Astrocyte (in vitro differentiated cells and primary cell): ENCODE measurements at regions not wholly inside any gene's neighbourhood (a gene's known extent, or its start where the extent isn't known, plus 50 kb on each side); places are given as distances from the start of the nearest gene placed in this dataset.

Experiments used
- DNase-seq: peaks from one replicate; pipeline ENCODE4 v3.0.0-alpha.2; 2010; ENCODE audit warnings: low read depth
- FAIRE-seq: peaks from 2 replicates; lab custom pipeline; 2011; peaks lifted over from hg19 to GRCh38; lab: Jason Lieb, UNC
- H2AFZ ChIP-seq: 2 replicates; pipeline ENCODE4 v1.6.0; 2012; ENCODE audit warnings: low read depth, low read length, inconsistent platforms
- H3K27ac ChIP-seq: 2 replicates; pipeline ENCODE4 v1.5.1; 2011; ENCODE audit warnings: low read depth, low read length, inconsistent platforms
- H3K27me3 ChIP-seq: 2 replicates; pipeline ENCODE4 v1.6.0; 2011; ENCODE audit warnings: low read length, inconsistent platforms; ENCODE audit not compliant: insufficient read depth
- H3K36me3 ChIP-seq: 2 replicates; pipeline ENCODE4 v1.5.1; 2011; ENCODE audit warnings: low read length, inconsistent platforms; ENCODE audit not compliant: insufficient read depth
- H3K4me1 ChIP-seq: 2 replicates; pipeline ENCODE4 v1.5.1; 2011; ENCODE audit warnings: low read length, inconsistent platforms; ENCODE audit not compliant: insufficient read depth
- H3K4me2 ChIP-seq: 2 replicates; pipeline ENCODE4 v1.6.0; 2012; ENCODE audit warnings: low read length, inconsistent platforms
- H3K4me3 ChIP-seq: 2 replicates; pipeline ENCODE4 v1.5.1; 2011; ENCODE audit warnings: low read depth, mild to moderate bottlenecking, low read length, inconsistent platforms; ENCODE audit not compliant: insufficient read depth
- H3K79me2 ChIP-seq: 2 replicates; pipeline ENCODE4 v1.6.0; 2012; ENCODE audit warnings: mild to moderate bottlenecking, low read length, inconsistent platforms; ENCODE audit not compliant: insufficient read depth
- H3K9ac ChIP-seq: 2 replicates; pipeline ENCODE4 v1.6.0; 2012; ENCODE audit warnings: mild to moderate bottlenecking, low read length, inconsistent platforms
- H3K9me3 ChIP-seq: 2 replicates; pipeline ENCODE4 v1.5.1; 2012; ENCODE audit warnings: low read depth, mild to moderate bottlenecking, low read length, inconsistent platforms; ENCODE audit not compliant: insufficient read depth
- H4K20me1 ChIP-seq: 2 replicates; pipeline ENCODE4 v1.6.0; 2012; ENCODE audit warnings: low read length, inconsistent platforms; ENCODE audit not compliant: insufficient read depth
- H3K27ac Mint-ChIP-seq: one replicate; pipeline ENCODE4 v1.8.0; 2021; ENCODE audit warnings: mild to moderate bottlenecking, mixed read lengths; ENCODE audit not compliant: unreplicated experiment
- H3K27me3 Mint-ChIP-seq: one replicate; pipeline ENCODE4 v1.8.0; 2021; ENCODE audit warnings: low read depth, mixed read lengths; ENCODE audit not compliant: unreplicated experiment
- H3K36me3 Mint-ChIP-seq: one replicate; pipeline ENCODE4 v1.8.0; 2021; ENCODE audit warnings: low read depth, mixed read lengths; ENCODE audit not compliant: unreplicated experiment
- H3K4me1 Mint-ChIP-seq: one replicate; pipeline ENCODE4 v1.8.0; 2021; ENCODE audit warnings: low read depth, mixed read lengths; ENCODE audit not compliant: unreplicated experiment
- H3K4me3 Mint-ChIP-seq: one replicate; pipeline ENCODE4 v1.8.0; 2021; ENCODE audit warnings: mild to moderate bottlenecking, moderate library complexity, mixed read lengths; ENCODE audit not compliant: unreplicated experiment
- H3K9me3 Mint-ChIP-seq: one replicate; pipeline ENCODE4 v1.8.0; 2021; ENCODE audit warnings: mild to moderate bottlenecking, mixed read lengths; ENCODE audit not compliant: unreplicated experiment
- EZH2 ChIP-seq: IDR thresholded peaks from 2 replicates; pipeline ENCODE4 v1.6.1; 2012; ENCODE audit warnings: mild to moderate bottlenecking, low read length, inconsistent platforms; ENCODE audit not compliant: insufficient read depth
- TF ChIP-seq, protein P1 (sequence below): IDR thresholded peaks from 2 replicates; pipeline ENCODE4 v1.5.1; 2011; ENCODE audit warnings: low read depth, mild to moderate bottlenecking, inconsistent platforms, low read length, moderate library complexity; ENCODE audit not compliant: insufficient read depth

- no peaks in the 10 kb centered on the region for H3K27me3 Mint-ChIP-seq
- no peak overlapping the region for H3K9ac ChIP-seq
- no peak for DNase-seq
- H3K27ac Mint-ChIP-seq, result no peak overlapping the region
- no peaks in the 10 kb centered on the region for H4K20me1 ChIP-seq
- TF ChIP-seq, protein P1, sequence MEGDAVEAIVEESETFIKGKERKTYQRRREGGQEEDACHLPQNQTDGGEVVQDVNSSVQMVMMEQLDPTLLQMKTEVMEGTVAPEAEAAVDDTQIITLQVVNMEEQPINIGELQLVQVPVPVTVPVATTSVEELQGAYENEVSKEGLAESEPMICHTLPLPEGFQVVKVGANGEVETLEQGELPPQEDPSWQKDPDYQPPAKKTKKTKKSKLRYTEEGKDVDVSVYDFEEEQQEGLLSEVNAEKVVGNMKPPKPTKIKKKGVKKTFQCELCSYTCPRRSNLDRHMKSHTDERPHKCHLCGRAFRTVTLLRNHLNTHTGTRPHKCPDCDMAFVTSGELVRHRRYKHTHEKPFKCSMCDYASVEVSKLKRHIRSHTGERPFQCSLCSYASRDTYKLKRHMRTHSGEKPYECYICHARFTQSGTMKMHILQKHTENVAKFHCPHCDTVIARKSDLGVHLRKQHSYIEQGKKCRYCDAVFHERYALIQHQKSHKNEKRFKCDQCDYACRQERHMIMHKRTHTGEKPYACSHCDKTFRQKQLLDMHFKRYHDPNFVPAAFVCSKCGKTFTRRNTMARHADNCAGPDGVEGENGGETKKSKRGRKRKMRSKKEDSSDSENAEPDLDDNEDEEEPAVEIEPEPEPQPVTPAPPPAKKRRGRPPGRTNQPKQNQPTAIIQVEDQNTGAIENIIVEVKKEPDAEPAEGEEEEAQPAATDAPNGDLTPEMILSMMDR, result no peak
- TF ChIP-seq EZH2, result no peak
- no peaks in the 10 kb centered on the region for H3K9me3 ChIP-seq
- no peaks in the 10 kb centered on the region for H3K79me2 ChIP-seq
- H3K4me1 Mint-ChIP-seq, result no peaks in the 10 kb centered on the region
- no peaks in the 10 kb centered on the region for H3K27me3 ChIP-seq
- no peak overlapping the region for H3K4me3 ChIP-seq
- peaks cover 2% of the 10 kb centered on the region for H3K9me3 Mint-ChIP-seq
- H3K36me3 ChIP-seq, result no peaks in the 10 kb centered on the region
- no peaks in the 10 kb centered on the region for H3K4me1 ChIP-seq
- no peak overlapping the region for H3K27ac ChIP-seq
- H2AFZ ChIP-seq, result no peak overlapping the region
- no peak overlapping the region for H3K4me3 Mint-ChIP-seq
- H3K36me3 Mint-ChIP-seq, result no peaks in the 10 kb centered on the region
- no peak overlapping the region for H3K4me2 ChIP-seq
- FAIRE-seq, result no peak
Measured at GRCh38 chr3:87733671-87734367, 325.0 kb downstream of the CGGBP1 start.

GRCh38 chr3:87732294-87732693, 326.5 kb downstream of the CGGBP1 start:
- no peak overlapping the region for H3K9ac ChIP-seq
- Mint-ChIP-seq H3K36me3 (no peaks in the 10 kb centered on the region), H3K4me3 (no peak overlapping the region), H3K27ac (no peak overlapping the region), H3K27me3 (no peaks in the 10 kb centered on the region), H3K9me3 (peaks cover 2% of the 10 kb centered on the region), H3K4me1 (no peaks in the 10 kb centered on the region)
- H3K4me3 ChIP-seq, result no peak overlapping the region
- no peak for FAIRE-seq
- H3K79me2 ChIP-seq, result no peaks in the 10 kb centered on the region
- H3K4me1 ChIP-seq, result no peaks in the 10 kb centered on the region
- no peak for DNase-seq
- no peak overlapping the region for H3K27ac ChIP-seq
- H3K36me3 ChIP-seq, result no peaks in the 10 kb centered on the region
- no peak for TF ChIP-seq EZH2
- TF ChIP-seq, protein P1, result no peak
- no peaks in the 10 kb centered on the region for H3K9me3 ChIP-seq
- H2AFZ ChIP-seq, result no peak overlapping the region
- no peaks in the 10 kb centered on the region for H4K20me1 ChIP-seq
- no peaks in the 10 kb centered on the region for H3K27me3 ChIP-seq
- no peak overlapping the region for H3K4me2 ChIP-seq

GRCh38 chr3:87727783-87728182, 331.0 kb downstream of the CGGBP1 start:
- Histone ChIP-seq H3K36me3 (no peaks in the 10 kb centered on the region), H3K4me1 (no peaks in the 10 kb centered on the region), H3K27ac (no peak overlapping the region), H2AFZ (no peak overlapping the region), H3K9me3 (no peaks in the 10 kb centered on the region), H3K4me3 (no peak overlapping the region), H4K20me1 (no peaks in the 10 kb centered on the region), H3K27me3 (no peaks in the 10 kb centered on the region), H3K4me2 (no peak overlapping the region), H3K9ac (no peak overlapping the region), H3K79me2 (no peaks in the 10 kb centered on the region)
- no peaks in the 10 kb centered on the region for H3K27me3 Mint-ChIP-seq
- H3K36me3 Mint-ChIP-seq, result no peaks in the 10 kb centered on the region
- no peak for TF ChIP-seq EZH2
- TF ChIP-seq, protein P1, result no peak
- no peak overlapping the region for H3K4me3 Mint-ChIP-seq
- no peak overlapping the region for H3K27ac Mint-ChIP-seq
- FAIRE-seq (no peak), DNase-seq (no peak)
- no peaks in the 10 kb centered on the region for H3K9me3 Mint-ChIP-seq
- no peaks in the 10 kb centered on the region for H3K4me1 Mint-ChIP-seq
